ENCODE measurements at regions not wholly inside any gene's neighbourhood (a gene's known extent, or its start where the extent isn't known, plus 50 kb on each side); places are given as distances from the start of the nearest gene placed in this dataset.

DNA sequence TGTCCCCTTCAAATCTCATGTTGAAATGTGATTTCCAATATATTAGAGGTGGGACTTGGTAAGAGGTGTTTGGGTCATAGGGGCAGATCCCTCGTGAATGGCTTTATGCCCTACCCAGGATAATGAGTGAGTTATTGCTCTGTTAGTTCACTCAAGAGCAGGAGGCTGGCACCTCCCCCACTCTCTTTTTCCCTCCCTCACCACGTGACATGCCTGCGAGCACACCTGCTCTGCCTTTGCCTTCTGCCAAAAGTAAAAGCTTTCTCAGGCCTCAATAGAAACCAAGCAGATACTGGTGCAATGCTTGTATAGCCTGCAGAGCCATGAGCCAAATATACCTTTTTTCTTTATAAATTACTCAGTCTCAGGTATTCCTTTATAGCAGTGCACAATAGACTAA lies 286.3 kb upstream of the UGT8 start:
- H3K4me3 ChIP-seq (ENCODE audit: low read length): no peak overlapping the region
- no peak overlapping the region for H3K4me2 ChIP-seq (ENCODE audit: low read length)
- no peaks in the 10 kb centered on the region for H3K36me3 ChIP-seq (ENCODE audit: insufficient read depth, low read length)
- no peaks in the 10 kb centered on the region for H3K9me3 ChIP-seq (ENCODE audit: low read length)
- H3F3A ChIP-seq (ENCODE audit: insufficient read depth, low read length, poor library complexity, severe bottlenecking): no peaks in the 10 kb centered on the region
- no peaks in the 10 kb centered on the region for H3K9me2 ChIP-seq (ENCODE audit: insufficient read depth, low read length)
- H2AFZ ChIP-seq (ENCODE audit: low read depth, low read length): no peak overlapping the region
- no peak overlapping the region for H3K9ac ChIP-seq (ENCODE audit: low read length)
- H3K27me3 ChIP-seq (ENCODE audit: insufficient read depth, low read depth, low read length): no peaks in the 10 kb centered on the region
- TF ChIP-seq RAD21 (conservative IDR thresholded peaks at IDR 0.05): no peak
- TF ChIP-seq, protein P1, sequence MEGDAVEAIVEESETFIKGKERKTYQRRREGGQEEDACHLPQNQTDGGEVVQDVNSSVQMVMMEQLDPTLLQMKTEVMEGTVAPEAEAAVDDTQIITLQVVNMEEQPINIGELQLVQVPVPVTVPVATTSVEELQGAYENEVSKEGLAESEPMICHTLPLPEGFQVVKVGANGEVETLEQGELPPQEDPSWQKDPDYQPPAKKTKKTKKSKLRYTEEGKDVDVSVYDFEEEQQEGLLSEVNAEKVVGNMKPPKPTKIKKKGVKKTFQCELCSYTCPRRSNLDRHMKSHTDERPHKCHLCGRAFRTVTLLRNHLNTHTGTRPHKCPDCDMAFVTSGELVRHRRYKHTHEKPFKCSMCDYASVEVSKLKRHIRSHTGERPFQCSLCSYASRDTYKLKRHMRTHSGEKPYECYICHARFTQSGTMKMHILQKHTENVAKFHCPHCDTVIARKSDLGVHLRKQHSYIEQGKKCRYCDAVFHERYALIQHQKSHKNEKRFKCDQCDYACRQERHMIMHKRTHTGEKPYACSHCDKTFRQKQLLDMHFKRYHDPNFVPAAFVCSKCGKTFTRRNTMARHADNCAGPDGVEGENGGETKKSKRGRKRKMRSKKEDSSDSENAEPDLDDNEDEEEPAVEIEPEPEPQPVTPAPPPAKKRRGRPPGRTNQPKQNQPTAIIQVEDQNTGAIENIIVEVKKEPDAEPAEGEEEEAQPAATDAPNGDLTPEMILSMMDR (IDR thresholded peaks at IDR 0.05; ENCODE audit: poor library complexity, severe bottlenecking): no peak
- TF ChIP-seq POLR2AphosphoS5 (IDR thresholded peaks at IDR 0.05): no peak
- TF ChIP-seq EZH2 (IDR thresholded peaks at IDR 0.05; ENCODE audit: borderline replicate concordance, insufficient read depth, low read length, poor library complexity, severe bottlenecking): no peak
- no peak for TF ChIP-seq TAF1 (IDR thresholded peaks at IDR 0.05; ENCODE audit: low read depth)
- TF ChIP-seq MXI1 (conservative IDR thresholded peaks at IDR 0.05; ENCODE audit: poor library complexity, severe bottlenecking): no peak
- TF ChIP-seq SMC3 (conservative IDR thresholded peaks at IDR 0.05; ENCODE audit: poor library complexity): no peak
- TF ChIP-seq, protein P2, sequence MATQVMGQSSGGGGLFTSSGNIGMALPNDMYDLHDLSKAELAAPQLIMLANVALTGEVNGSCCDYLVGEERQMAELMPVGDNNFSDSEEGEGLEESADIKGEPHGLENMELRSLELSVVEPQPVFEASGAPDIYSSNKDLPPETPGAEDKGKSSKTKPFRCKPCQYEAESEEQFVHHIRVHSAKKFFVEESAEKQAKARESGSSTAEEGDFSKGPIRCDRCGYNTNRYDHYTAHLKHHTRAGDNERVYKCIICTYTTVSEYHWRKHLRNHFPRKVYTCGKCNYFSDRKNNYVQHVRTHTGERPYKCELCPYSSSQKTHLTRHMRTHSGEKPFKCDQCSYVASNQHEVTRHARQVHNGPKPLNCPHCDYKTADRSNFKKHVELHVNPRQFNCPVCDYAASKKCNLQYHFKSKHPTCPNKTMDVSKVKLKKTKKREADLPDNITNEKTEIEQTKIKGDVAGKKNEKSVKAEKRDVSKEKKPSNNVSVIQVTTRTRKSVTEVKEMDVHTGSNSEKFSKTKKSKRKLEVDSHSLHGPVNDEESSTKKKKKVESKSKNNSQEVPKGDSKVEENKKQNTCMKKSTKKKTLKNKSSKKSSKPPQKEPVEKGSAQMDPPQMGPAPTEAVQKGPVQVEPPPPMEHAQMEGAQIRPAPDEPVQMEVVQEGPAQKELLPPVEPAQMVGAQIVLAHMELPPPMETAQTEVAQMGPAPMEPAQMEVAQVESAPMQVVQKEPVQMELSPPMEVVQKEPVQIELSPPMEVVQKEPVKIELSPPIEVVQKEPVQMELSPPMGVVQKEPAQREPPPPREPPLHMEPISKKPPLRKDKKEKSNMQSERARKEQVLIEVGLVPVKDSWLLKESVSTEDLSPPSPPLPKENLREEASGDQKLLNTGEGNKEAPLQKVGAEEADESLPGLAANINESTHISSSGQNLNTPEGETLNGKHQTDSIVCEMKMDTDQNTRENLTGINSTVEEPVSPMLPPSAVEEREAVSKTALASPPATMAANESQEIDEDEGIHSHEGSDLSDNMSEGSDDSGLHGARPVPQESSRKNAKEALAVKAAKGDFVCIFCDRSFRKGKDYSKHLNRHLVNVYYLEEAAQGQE (IDR thresholded peaks at IDR 0.05; ENCODE audit: borderline replicate concordance): no peak
- TF ChIP-seq EP300 (conservative IDR thresholded peaks at IDR 0.05; ENCODE audit: poor library complexity, severe bottlenecking): no peak
- no peaks in the 10 kb centered on the region for H4K20me1 ChIP-seq (ENCODE audit: insufficient read depth)
- no peak overlapping the region for H3K27ac ChIP-seq (ENCODE audit: low read length)
- no peaks in the 10 kb centered on the region for H3K79me2 ChIP-seq (replicated peaks; ENCODE audit: insufficient read depth, low read length)

DNA sequence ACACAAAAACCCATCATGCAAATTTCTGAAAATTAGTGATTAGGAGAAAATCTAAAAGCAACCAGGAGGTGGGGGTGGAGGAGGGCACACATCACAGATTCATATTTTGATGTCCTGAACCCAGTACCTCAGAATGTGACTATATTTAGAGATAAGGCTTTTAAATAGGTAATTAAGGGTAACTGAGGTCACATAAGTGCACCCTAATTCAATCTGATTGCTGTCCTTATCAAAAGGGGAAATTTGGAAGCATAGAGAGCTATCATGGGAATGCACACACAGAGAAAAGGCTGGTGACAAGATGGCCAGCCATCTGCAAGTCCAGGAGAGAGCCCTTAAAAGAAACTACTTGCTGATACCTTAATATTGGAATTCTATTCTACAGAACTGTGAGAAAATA lies 281.8 kb upstream of the UGT8 start:
- Histone ChIP-seq H3K79me2 (replicated peaks; ENCODE audit: insufficient read depth, low read length) (no peaks in the 10 kb centered on the region), H3K9me3 (ENCODE audit: low read length) (no peaks in the 10 kb centered on the region), H3K4me2 (ENCODE audit: low read length) (no peak overlapping the region), H3K9ac (ENCODE audit: low read length) (no peak overlapping the region), H3K36me3 (ENCODE audit: insufficient read depth, low read length) (no peaks in the 10 kb centered on the region), H3K4me3 (ENCODE audit: low read length) (no peak overlapping the region), H3K9me2 (ENCODE audit: insufficient read depth, low read length) (no peaks in the 10 kb centered on the region), H4K20me1 (ENCODE audit: insufficient read depth) (no peaks in the 10 kb centered on the region), H3K27ac (ENCODE audit: low read length) (no peak overlapping the region), H3K27me3 (ENCODE audit: insufficient read depth, low read depth, low read length) (no peaks in the 10 kb centered on the region), H2AFZ (ENCODE audit: low read depth, low read length) (no peak overlapping the region), H3F3A (ENCODE audit: insufficient read depth, low read length, poor library complexity, severe bottlenecking) (no peaks in the 10 kb centered on the region)
- TF ChIP-seq, protein P2 (IDR thresholded peaks at IDR 0.05; ENCODE audit: borderline replicate concordance): no peak
- TF ChIP-seq EZH2 (IDR thresholded peaks at IDR 0.05; ENCODE audit: borderline replicate concordance, insufficient read depth, low read length, poor library complexity, severe bottlenecking) (no peak), POLR2AphosphoS5 (IDR thresholded peaks at IDR 0.05) (no peak), MXI1 (conservative IDR thresholded peaks at IDR 0.05; ENCODE audit: poor library complexity, severe bottlenecking) (no peak), RAD21 (conservative IDR thresholded peaks at IDR 0.05) (no peak), SMC3 (conservative IDR thresholded peaks at IDR 0.05; ENCODE audit: poor library complexity) (no peak), TAF1 (IDR thresholded peaks at IDR 0.05; ENCODE audit: low read depth) (no peak)
- TF ChIP-seq, protein P1 (IDR thresholded peaks at IDR 0.05; ENCODE audit: poor library complexity, severe bottlenecking): no peak
